ENCODE measurements at regions not wholly inside any gene's neighbourhood (a gene's known extent, or its start where the extent isn't known, plus 50 kb on each side); places are given as distances from the start of the nearest gene placed in this dataset.

DNA sequence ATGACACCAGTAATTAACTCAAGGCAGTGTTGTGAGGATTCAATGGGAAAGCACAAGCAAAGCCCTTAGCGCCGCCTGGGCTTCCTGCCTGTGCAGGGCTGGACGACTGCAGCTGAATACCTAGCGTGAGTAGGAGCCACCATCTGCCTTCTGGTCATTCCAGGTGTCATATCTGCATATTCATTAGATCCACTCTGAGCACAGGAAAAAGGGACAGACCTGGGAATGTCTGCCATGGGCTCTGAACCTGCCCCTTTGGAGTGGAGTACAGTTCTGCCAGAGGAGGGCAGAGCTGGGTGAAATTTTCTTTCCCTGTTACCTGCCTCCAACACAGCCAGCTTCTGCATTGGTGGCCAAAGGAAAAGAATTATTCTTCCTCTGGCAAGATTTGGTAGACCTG lies 298.8 kb downstream of the NSG2 start:
- in situ Hi-C loops (cut with HindIII; ENCODE audit: low sequenced_read_pairs), result no loop called here
- DNase-seq (ENCODE audit: low spot score), result peak; percentile 64

DNA sequence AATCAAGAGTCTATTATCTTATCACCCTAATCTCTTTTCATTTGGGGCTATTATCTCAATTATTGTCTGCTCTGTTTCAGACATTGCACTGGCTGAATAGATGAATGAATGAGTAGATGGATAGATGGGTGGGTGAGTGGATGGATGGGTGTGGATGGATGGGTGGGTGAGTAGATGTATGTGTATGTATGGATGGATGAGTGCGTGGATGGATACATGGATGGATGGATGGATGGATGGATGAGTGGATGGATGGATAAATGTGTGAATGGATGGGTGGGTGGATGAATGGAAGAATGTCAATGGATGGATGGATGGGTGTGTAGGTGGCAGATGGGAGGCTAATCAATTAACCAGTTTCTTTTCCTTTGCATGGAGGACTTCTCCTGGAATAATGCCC lies 301.7 kb downstream of the NSG2 start:
- in situ Hi-C loops (cut with HindIII; ENCODE audit: low sequenced_read_pairs), result no loop called here
- no peak for DNase-seq (ENCODE audit: low spot score)

DNA sequence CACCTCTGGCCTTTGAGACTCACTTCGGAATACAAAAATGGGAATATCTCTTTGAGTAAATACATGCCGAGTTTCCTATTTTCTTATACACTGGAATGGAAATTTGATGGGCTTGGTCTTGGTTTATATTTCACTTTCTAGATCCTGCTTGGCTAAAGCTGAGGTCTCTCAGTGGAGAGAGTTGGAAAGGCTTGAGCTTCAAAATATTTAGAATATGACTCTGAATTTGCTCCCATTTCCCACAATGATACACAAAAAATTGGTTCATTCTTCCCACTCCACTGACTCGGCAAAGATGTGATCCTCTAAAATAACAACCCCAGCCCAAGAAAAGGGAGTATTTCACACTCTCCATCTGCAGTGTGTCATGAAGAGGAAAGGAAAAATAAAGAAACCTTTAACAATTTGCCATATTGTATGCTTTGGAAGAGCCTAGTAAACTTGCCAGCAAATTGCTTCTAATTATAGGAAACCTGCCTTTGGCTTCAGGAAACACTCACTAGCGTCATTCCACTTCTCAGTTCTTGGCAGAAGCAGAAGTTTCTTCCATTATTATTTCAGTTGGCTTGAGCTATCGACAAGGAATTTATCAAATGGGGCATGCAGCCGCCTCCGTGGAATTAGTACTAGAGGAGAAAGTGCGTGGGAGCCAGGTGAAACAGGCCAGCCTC lies 302.9 kb downstream of the NSG2 start:
- DNase-seq (ENCODE audit: low spot score), result no peak
- in situ Hi-C loops (cut with HindIII; ENCODE audit: low sequenced_read_pairs), result no loop called here

DNA sequence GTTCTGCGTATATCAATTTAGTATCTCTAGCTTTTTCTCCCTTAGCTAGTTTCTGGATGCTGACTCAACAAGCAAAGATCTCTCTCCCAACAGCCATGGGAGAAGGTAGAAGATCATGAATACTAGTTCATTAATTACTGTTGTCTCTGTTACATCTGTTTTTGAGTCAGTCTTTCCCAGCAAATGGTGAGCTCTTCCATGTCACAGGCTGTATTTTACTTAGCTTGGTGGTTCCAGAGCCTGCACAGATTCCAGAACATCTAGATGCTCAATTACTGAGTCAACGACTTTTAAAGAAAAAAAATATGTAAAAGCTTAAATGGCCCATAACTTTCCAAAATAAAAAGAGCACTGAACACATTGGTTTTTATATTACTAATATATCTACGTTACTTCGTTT lies 307.2 kb downstream of the NSG2 start:
- in situ Hi-C loops (cut with HindIII; ENCODE audit: low sequenced_read_pairs), result no loop called here
- DNase-seq (ENCODE audit: low spot score), result no peak

GRCh38 chr5:174354571-174354970 lies 309.1 kb downstream of the NSG2 start:
- in situ Hi-C loops (cut with HindIII; ENCODE audit: low sequenced_read_pairs), result no loop called here
- DNase-seq (ENCODE audit: low spot score), result no peak

DNA sequence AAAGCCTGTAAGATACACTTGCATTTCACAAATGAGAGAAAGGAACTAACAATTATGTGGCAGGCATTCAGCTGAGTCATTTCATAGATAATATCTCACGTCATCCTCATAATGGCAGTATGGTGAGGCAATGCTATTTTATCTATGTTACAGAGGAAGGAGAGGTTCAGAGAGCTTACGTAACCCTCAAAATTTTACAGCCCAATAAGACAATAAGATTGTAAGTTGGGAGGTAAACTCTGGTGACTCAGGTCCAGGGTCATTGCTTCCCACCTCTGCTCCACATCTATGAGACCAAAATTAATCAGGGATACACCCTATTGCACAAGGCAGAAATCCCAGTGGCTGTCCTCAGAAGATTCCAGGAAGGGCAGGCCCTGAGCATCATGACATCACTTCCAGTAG lies 309.7 kb downstream of the NSG2 start:
- DNase-seq (ENCODE audit: low spot score), result no peak
- in situ Hi-C loops (cut with HindIII; ENCODE audit: low sequenced_read_pairs), result no loop called here

- DNase-seq (ENCODE audit: low spot score), result no peak
Measured at GRCh38 chr5:174355995-174356394, 310.5 kb downstream of the NSG2 start.

GRCh38 chr5:174356536-174356935 lies 311.0 kb downstream of the NSG2 start:
- in situ Hi-C loops (cut with HindIII; ENCODE audit: low sequenced_read_pairs), result no loop called here
- no peak for DNase-seq (ENCODE audit: low spot score)

More at GRCh38 chr5:174355995-174356394, 310.5 kb downstream of the NSG2 start:
- in situ Hi-C loops (cut with HindIII; ENCODE audit: low sequenced_read_pairs), result no loop called here

DNA sequence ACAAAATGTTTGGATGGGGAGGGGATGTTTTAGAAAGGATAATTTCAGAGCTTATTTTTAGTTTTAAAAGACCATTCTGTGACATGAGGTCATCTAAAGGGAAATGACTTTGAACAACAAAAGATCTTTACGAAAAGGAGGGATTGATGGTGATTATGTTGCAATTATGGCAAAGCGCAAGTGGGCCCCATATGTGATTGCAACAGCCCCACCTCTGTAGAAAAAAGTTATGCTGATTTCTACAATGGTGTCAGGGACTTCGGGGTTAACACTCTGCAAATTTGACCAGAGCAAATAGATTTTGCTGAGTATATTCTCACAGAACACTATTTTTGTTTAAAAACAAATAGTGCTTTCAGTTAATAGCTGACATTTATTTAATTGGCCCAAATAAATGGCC lies 312.8 kb downstream of the NSG2 start:
- in situ Hi-C loops (cut with HindIII; ENCODE audit: low sequenced_read_pairs), result no loop called here
- no peak for DNase-seq (ENCODE audit: low spot score)

DNA sequence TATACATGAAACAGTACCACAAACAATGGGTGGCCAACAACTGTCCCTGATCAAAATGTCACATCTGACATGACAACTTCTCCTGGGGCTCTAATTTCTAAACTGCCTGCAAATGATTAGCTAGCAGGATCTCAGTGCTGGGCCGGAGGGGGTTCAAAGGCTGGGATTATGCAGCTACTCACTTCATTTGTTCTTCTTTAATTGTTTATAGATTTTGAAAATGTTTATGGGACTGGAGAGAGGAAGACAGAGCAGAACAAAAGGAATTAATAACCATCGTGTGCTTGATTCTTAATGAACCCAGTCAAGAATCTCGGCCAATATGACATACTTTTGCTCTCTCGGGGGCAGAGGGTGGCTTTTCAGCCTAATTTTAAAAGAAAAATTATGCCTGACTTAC lies 313.6 kb downstream of the NSG2 start:
- in situ Hi-C loops (cut with HindIII; ENCODE audit: low sequenced_read_pairs), result no loop called here
- DNase-seq (ENCODE audit: low spot score), result no peak

DNA sequence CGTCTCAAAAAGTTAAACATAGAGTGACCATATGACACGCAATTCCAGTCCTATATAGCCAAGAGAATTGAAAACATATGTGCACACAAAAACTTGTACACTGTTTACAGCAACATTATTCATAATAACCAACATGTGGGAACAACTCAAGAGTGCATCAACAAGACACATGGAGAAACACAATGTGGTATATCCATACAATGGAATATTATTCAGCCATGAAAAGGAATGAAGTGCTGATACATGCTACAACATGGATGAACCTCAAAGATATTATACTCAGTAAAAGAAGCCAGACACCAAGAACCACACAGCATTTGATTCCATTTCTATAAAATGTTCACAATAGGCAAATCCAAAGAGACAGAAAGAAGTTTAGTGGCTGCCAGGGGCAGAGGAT lies 317.0 kb downstream of the NSG2 start:
- no peak for DNase-seq (ENCODE audit: low spot score)
- in situ Hi-C loops (cut with HindIII; ENCODE audit: low sequenced_read_pairs), result no loop called here

GRCh38 chr5:174363934-174364333 lies 318.4 kb downstream of the NSG2 start:
- DNase-seq (ENCODE audit: low spot score), result no peak
- in situ Hi-C loops (cut with HindIII; ENCODE audit: low sequenced_read_pairs), result no loop called here

DNA sequence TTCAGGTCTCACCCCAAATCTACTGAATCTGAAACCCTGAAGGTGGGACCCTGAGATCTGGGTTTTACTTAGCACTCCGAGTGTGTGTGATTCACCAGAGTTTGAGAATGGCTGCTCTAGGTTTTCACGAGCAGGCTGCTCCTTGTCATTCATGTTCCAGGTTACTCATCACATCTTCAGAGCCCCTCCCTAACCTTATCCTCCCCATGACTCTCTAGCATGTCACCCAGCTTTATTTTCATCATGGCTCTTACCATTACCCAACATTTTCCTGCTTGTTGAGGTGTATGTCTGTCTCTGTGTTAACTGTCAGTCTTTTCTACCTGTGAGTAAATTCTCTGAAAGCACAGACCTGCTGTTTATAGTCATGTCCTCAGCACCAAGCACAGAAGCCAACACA lies 319.2 kb downstream of the NSG2 start:
- no peak for DNase-seq (ENCODE audit: low spot score)
- in situ Hi-C loops (cut with HindIII; ENCODE audit: low sequenced_read_pairs), result no loop called here

GRCh38 chr5:174371600-174372094 lies 326.1 kb downstream of the NSG2 start:
- in situ Hi-C loops (cut with HindIII; ENCODE audit: low sequenced_read_pairs), result no loop called here
- DNase-seq (ENCODE audit: low spot score), result peak; percentile 26

DNA sequence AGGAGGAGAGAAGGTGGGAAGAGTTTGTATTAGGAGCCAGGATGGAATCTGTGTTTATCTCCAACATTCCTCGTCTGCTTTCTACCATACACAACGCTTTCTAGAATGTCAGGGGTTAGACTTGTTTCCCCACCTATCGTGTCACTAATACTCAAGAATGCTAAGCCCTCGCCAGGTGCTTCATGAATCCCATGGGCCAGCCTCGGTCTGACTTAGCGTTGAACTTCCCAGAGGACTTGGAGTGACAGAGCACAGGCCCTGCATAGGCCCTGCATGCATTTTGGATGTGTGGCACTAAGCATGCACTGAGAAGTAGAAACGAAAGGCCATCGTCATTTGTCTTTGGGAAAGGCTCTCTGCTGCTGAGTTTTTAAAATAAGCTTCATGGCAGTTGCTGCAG lies 328.7 kb downstream of the NSG2 start:
- in situ Hi-C loops (cut with HindIII; ENCODE audit: low sequenced_read_pairs), result no loop called here
- peak; percentile 1 for DNase-seq (ENCODE audit: low spot score)

GRCh38 chr5:174376056-174376455 lies 330.6 kb downstream of the NSG2 start:
- no peak for DNase-seq (ENCODE audit: low spot score)
- in situ Hi-C loops (cut with HindIII; ENCODE audit: low sequenced_read_pairs), result no loop called here

DNA sequence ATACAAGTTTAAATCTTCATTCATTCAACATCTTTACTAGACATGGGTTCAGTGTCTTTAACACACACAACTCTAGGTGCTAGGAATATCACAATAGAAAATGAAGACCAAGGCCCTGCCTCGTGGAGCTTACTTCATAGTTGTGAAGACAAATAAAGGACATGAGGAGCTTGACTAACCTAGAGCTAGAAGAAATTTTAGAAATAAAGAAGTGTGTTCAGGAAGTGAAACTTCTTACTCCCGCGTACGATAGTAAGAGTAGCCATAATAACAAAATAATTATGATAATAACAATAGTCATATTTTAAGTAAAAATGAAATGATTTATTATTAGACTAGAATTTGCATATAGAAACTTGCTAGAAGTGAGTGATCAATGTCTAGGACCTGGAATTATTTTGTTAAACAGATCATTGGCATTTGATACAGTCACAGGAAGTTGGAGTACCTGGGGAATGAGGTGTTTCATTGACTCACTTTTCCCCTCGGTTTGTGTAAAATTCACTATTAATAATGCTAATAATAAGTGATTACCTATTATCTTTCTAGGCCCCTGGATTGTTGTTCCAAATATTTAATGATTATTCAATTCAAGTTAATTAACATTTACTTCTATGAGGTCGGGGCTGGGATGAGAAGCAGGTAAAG lies 331.3 kb downstream of the NSG2 start:
- no peak for DNase-seq (ENCODE audit: low spot score)
- in situ Hi-C loops (cut with HindIII; ENCODE audit: low sequenced_read_pairs), result no loop called here

DNA sequence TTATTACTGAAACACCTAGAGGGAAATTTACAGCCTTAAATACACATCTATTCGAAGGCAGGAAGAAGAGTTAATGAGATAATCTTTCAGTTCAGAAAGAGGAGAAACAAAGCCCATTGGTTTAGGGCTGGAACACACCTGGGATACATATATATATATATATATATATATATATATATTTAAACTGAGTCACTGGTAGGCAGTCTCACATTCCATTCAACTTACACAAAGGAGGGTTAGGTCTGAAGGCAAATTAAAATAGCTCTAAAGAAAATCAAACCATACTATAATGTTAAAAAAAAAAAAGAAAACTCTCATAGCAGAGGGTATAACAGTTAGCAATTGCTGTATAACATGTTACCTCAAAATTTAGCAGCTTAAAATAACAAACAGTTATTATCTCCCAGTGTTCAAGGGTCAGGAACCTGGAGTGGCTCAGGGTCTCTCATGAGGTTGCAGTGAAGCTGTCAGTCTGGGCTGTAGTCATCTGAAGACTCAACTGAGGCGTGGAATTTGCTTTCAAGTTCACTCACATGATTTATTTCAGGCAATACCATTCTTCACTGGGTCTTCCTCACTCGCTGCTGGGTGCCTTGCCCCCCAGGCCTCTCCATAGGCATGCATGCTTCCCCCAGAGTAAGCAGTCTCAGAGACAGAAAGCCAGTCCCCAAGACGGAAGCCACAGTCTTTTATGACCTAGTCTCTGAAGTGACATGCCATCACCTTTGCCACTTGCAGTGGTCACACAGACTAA lies 332.8 kb downstream of the NSG2 start:
- in situ Hi-C loops (cut with HindIII; ENCODE audit: low sequenced_read_pairs), result no loop called here
- DNase-seq (ENCODE audit: low spot score), result no peak

DNA sequence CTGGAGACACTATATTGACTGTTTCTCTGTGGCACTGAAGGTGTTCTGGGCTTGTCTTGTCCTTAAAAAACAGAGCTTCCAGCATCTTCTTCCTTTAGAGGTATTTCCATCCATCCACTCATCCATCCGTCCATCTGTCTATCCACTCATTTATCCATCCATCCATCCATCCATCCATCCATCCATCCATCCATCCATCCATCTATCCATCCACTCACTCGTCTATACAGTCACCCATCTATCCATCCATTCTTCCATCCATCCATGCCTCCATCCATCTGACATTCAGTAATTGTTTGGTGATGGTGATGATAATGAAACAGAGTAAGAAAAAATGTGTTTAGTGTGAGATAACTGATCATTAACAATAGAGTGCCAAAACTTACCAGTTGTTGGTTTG lies 334.8 kb downstream of the NSG2 start:
- in situ Hi-C loops (cut with HindIII; ENCODE audit: low sequenced_read_pairs), result no loop called here

GRCh38 chr5:174381241-174381640 lies 335.7 kb downstream of the NSG2 start:
- no peak for DNase-seq (ENCODE audit: low spot score)
- in situ Hi-C loops (cut with HindIII; ENCODE audit: low sequenced_read_pairs), result no loop called here

More for the DNA sequence above, 334.8 kb downstream of the NSG2 start:
- DNase-seq (ENCODE audit: low spot score), result no peak

All from G401 (cell line).